GM11168 (cell line): ENCODE measurements at regions not wholly inside any gene's neighbourhood (a gene's known extent, or its start where the extent isn't known, plus 50 kb on each side); places are given as distances from the start of the nearest gene placed in this dataset.
"Not testable (repeated sequence)": the region's sequence is repeated elsewhere in the genome, so short reads cannot be mapped to it uniquely, and the experiment has no call there.

Experiments used
- in situ Hi-C: fragments of 300-500 bp; cut with MboI; formaldehyde crosslinking; loops from one replicate; pipeline ENCODE4 v1.12.0; 2022; ENCODE audit warnings: low sequenced_read_pairs; ENCODE audit not compliant: unreplicated experiment

DNA sequence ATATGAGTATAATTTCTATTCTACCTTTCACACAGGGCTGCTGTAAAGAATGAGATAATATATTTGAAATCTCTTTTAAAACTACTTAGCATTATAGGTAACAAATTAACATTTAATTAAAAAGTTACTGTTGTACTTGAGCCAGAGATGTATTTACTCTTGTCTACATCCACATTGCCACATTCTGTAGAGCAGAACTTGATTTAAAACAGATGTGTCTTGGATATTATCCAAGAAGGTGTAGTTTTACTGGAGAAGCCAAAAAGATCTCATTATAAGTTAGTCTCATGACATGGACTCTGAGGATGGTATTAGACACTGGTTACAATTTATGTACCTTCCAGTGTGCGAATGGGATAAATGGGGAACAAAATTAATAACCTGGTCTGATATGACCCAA is 293.1 kb upstream of the CCNH start:
- in situ Hi-C loops, result no loop called here

GRCh38 chr5:87686975-87687374 is 274.2 kb upstream of the CCNH start:
- in situ Hi-C loops, result no loop called here

DNA sequence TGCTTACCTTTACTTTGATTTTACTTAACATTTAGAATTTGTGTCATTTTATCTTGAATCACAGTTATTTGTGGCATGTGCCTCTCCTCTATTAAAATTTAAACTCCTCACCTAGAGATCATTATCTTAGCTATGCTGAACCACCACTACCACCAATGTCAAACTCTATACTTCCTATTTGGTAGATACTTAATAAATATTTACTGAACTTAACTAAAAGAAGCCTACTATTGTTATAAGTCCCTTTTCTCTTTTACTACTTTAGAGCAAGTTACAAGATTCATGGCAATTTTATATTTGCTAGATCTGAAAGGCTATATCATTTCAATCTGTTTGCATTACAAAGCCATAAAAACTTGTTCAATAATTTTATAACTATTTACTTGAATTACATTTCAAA is 273.3 kb upstream of the CCNH start:
- in situ Hi-C loops, result no loop called here

DNA sequence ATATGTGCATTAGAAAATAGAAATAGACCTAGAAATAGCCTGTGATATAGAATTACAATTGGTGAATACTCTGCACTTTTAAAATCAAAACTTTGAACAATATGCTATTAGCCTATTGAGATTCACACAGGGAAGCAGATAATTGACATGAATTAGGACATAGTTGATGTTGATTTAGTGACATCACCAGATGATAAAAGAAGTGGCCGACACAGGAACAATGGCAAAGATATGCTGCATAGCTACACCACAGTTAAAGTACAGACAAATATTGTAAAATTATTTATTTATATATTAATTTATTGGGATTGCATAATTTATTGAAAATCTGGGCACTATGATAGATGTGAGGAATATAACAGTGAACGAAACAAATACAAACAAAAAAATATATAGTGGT is 261.5 kb upstream of the CCNH start:
- in situ Hi-C loops, result no loop called here

- in situ Hi-C loops, result no loop called here
These were observed 258.4 kb upstream of the CCNH start for GRCh38 chr5:87671146-87671545.

DNA sequence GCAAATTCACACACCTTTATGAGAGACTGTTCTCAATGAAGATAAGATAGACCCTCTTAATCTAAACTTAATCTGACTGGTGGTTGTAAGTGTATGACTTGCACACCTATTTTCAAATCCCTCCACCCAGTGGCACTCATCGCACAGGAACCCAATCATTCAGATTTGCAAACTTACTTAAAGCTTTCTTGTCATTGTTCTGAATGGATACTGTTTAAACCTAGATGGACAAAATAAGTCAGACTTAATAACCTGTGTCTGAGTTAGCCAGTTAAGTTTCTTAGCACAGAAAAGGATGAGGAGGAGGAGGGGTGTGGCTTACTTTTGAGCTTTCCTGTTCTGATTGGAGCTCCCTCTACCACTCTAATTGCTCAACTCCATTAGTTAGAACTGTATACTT is 252.4 kb upstream of the CCNH start:
- in situ Hi-C loops, result no loop called here

GRCh38 chr5:87661784-87662566 is 249.2 kb upstream of the CCNH start:
- in situ Hi-C loops, result no loop called here

GRCh38 chr5:87653242-87653641 is 240.5 kb upstream of the CCNH start:
- in situ Hi-C loops, result no loop called here

DNA sequence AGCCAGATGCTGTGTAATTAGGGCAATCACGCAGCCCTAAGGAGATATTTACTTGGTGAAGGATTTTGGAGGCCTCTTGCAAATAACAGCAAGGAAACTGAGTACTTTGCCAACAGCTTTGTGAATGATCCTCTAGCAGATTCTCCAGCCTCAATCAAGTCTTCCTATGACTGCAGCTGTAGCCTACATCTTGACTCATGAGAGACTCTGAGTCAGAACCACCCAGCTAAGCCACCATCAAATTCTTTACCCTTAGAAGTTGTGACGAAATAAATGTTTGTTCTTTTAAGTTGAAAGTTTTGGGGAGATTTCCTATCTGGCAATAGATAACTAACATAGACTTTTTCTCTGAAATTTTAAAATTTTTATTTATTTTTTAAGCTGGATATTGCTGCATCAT is 237.6 kb upstream of the CCNH start:
- in situ Hi-C loops, result no loop called here

DNA sequence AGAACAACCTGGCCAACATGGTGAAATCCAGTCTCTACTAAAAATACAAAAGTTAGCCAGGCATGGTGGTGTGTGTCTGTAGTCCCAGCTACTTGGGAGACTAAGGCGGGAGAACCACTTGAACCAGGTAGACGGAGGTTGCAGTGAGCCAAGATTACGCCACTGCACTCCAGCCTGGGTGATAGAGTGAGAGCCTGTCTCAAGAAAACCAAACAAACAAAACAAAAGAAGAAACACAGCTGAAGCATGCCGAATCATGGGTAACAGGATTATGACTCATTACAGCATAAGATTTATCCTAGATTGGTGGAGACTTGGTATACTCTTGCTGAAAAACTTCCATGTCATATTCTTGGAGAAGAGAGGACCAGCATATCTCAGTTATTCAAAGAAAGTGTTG is 236.7 kb upstream of the CCNH start:
- in situ Hi-C loops, result no loop called here

DNA sequence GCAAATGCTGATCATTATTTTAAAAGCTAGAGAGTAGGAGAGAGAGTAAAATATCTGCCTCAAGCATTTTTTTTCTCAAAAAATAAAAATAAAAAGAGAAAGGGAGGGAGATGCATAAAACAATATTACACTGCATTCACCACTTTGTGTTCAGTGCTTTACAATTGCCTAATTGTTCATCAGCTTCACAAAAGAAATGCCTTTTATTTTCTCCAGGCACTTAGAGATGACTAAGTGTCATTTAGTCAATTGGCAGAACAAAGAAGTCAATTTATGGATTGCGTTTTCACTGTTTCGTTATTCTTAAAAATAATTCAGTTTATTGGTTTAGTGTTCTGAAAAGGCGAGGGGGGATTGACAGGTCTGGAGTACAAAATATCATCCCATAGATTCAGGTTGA is 232.5 kb upstream of the CCNH start:
- in situ Hi-C loops, result no loop called here

DNA sequence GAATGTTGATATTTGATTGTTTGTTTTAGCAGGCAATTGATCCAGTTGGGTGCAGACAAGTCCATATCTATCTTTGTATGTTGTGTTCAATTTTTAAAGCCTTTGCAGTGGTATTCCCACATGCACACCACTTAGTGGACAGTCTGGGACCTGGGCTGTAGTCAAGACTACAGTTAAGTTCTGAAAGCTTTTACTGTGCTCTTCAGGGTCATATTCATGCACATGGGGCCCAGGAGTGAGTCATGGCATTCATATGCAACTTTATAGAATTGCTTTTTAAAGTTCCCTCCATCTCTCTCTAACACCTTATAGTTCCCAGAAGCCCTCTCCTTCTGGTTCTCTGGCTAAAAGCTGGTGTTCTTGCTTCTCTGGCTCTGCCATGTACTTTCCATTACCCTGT is 228.2 kb upstream of the CCNH start:
- in situ Hi-C loops, result no loop called here

DNA sequence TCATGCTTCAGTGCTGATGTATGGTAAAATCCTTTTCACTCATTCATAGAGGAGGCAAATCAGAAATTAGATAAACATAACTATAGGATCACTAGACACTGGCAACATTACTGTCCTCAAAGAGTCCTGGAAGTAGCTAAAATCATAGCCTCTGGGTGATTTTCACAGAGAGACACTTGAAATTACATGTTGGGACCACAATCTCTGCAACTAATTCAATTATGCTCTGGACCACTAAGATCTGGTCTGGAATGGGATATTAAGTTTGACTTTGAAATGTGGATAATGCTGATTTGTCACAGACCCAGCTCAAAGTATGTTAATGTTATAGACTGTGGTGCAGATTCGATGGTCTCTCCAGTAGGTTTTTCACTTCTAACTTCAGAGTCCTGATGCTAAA is 214.6 kb upstream of the CCNH start:
- in situ Hi-C loops, result no loop called here

- in situ Hi-C loops, result no loop called here
These were observed 195.7 kb upstream of the CCNH start for GRCh38 chr5:87608385-87608784.

GRCh38 chr5:87605663-87606062 is 192.9 kb upstream of the CCNH start:
- in situ Hi-C loops, result no loop called here

DNA sequence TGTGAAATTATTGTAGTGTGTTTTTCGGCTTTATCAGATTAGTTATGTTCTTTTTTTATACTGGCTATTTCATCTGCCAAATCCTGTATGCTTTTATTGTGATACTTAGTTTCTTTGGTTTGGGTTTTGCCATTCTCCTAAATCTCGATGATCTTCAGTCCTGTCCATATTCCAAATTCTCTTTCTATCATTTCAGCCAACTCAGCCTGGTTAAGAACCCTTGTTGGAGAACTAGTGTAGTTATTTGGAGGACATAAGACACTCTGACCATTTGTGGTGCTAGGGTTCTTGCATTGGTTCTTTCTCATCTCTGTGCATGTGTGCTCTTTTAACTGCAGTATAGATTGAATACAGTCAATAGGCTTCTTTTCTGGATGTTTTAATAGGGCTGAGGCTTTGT is 187.0 kb upstream of the CCNH start:
- in situ Hi-C loops, result no loop called here

GRCh38 chr5:87598460-87598859 is 185.7 kb upstream of the CCNH start:
- in situ Hi-C loops, result no loop called here

DNA sequence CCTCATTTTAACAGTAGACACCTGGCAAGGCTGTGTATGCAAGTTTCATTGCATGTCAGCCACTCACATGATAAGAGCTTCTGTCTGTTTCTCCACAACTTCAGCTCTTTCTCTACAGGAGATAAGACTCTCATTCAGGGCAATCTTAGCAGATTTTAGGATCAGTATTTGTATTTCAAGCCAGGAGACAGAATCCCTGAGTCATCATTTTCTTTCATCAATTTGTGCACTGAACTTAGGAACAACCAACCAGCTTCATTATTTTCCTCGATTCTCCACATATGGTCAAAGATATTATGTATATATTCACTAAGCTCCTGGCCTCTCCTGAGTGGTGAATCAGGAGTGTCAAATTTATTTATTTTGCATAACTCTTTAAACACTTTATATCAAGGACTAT is 181.8 kb upstream of the CCNH start:
- in situ Hi-C loops, result no loop called here

DNA sequence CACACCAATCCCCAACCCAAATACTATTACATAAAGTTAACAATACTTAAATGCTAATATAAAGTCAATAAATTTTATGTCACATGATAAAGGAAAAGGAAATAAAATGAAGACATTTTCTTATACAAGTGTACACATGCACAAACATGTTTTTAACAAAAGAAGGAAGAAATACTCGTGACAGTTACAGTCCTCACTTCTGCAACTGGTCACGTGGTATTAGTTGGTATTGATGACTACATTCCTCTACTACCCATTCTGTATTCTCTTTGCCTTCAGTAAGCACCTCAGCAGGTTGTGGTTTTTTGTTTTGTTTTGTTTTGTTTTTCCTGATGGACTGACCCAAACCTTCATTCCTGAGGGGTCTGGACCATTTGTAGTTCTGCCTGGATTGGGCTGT is 176.9 kb upstream of the CCNH start:
- in situ Hi-C loops, result no loop called here

- in situ Hi-C loops, result no loop called here
These were observed 175.6 kb upstream of the CCNH start for GRCh38 chr5:87588316-87588715.

GRCh38 chr5:87583704-87584103 is 171.0 kb upstream of the CCNH start:
- in situ Hi-C loops, result not testable (repeated sequence)

GRCh38 chr5:87582149-87582548 is 169.4 kb upstream of the CCNH start:
- in situ Hi-C loops, result no loop called here

- in situ Hi-C loops, result no loop called here
These were observed 168.9 kb upstream of the CCNH start for GRCh38 chr5:87581661-87582060.
